ENCODE measurements at regions not wholly inside any gene's neighbourhood (a gene's known extent, or its start where the extent isn't known, plus 50 kb on each side); places are given as distances from the start of the nearest gene placed in this dataset.

DNA sequence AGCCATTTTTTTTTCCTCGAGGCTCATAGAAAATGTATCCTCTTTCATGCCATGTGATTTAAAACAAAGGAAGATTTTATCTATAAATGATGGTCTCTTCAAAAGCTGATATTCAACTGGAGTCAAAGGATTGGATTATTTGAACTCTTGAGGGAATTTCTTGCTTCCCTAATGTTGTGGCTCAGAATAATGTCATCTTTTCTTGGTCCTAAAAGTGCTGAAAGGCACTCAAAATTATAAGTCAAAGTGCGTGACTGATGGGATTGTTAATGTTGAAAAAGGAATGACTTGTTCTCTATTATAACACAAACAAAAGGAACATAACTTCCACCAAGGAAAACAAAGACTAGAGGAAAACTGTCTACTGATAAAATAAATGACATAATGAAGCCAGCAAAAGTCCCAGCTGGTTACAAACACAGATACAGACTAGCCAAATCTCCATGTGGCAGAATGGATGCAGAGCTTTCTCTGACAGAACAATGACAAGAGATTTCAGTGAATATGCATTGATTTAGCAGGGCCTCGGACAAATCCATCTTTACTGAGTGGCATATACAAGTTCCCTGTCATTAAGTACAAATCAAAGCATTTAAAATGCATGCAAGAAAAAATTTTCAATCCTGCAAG, 552.6 kb downstream of the GBA3 start:
- no peak for DNase-seq (ENCODE audit: low read depth)

DNA sequence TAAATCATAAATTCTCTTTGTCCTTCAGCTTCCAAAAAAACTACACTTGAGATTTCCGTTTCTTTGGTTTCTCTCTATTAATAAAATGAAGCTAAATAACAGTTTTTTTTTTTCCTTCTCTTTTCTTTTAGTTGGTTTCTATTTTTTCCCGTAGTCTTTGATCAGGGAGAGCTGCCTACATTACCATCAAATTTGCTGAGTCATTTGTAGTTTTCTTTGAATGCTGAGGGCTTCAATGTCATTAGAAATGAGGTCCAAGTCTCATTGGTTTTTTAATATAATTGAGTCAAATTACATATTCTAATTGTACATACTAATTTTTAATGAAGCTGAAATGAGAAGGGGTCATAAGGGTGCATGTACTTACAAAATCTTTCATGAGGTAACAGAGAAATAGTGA, 550.2 kb downstream of the GBA3 start:
- no peak for DNase-seq (ENCODE audit: low read depth)

- DNase-seq (ENCODE audit: low read depth): no peak
These were observed 548.7 kb downstream of the GBA3 start for GRCh38 chr4:23241408-23241807.

DNA sequence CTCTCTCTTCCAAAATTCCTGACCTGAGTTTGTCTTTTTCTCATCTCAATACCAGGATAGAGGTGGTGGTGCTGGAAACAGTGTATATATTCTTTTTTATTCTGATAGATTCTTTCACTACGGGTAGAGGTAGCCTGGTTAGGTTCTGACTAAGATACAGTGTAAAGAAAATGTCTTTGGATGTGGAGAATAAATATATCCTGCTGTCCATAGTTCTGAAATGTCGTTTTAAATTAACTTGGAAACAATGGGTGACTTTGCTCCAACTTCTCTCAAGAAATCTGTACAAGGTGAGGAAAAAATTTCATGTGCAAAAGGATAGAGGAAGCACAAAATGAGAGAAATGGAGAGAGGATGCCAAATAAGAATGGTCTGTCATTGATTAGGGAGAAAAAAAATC, 546.1 kb downstream of the GBA3 start:
- DNase-seq (ENCODE audit: low read depth): no peak

DNA sequence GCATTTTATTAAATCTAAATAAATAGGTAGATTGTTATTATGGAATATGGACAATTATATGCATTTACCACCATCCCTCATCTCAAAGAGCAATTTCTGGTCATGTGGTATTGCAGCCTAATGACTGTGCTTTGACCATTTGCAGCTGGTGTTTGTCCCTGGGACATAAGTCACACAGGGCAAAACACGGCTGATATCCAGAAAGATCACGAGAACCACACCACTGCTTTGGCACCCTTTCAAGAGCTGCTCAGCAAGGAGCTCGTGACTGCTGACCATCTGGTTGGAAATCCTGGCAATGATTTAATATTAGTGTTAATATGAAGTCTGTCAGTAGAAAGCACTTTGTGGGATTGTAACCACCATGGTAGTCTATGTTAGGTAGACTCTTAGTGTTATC, 545.0 kb downstream of the GBA3 start:
- peak; percentile 86 for DNase-seq (ENCODE audit: low read depth)

DNA sequence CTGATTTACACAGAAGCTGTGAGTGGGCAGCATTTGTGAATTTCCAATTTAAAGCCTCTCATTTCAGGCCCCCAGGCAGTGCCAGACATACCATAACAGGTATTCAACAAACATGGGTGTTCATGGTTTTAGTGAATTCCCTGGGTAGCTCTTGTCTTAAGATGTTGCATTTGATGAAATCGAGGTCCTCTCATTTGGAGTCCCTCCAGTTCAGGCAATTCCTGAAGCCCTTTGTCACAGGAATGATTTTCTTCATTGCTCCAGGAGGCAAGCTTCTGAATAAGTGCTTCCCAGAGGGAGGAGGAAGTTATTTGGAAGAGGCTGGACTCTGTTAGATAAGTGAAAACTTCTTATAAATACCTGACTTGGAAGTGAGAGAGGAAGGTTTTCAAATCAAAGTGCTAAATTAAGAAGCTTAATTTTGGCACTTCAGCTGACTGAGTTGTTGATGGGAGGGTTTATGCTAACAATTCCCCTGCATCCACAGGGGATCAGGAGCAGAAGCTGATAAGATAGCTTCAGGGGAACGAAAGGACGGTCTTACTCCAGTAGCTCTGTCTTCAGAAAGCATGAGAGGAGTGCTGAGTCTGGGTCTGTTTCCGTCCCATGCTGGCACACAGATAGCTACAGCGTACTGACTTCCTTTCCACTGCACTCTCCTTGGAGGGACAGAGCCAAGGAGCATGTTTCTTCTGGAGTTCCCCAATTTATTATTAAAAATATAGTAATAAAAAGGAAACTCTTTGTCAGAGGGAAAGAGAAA, 543.1 kb downstream of the GBA3 start:
- peak; percentile 57 for DNase-seq (ENCODE audit: low read depth)

GRCh38 chr4:23234716-23235115, 542.0 kb downstream of the GBA3 start:
- DNase-seq (ENCODE audit: low read depth): peak; percentile 83

- no peak for DNase-seq (ENCODE audit: low read depth)
These were observed 541.3 kb downstream of the GBA3 start for GRCh38 chr4:23234018-23234417.

DNA sequence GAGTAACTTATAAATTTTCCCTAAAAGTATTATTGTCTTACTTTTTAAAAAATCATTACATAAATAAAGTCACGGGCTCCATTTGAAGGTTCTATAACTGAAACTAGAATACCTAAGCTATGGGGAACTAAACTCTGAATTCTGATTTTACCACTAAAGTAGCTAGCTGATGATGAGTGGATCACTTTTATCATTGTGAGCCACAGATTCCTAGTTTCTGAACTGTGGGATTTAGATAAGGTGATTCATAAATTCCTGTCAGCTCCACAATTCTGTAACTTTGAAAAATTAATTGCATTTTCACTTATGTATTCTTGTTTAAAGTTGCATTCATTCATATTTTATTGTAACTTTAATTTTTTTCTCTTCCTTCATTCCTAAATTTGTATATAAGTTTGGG, 540.9 kb downstream of the GBA3 start:
- DNase-seq (ENCODE audit: low read depth): no peak

GRCh38 chr4:23232987-23233386, 540.2 kb downstream of the GBA3 start:
- DNase-seq (ENCODE audit: low read depth): peak; percentile 78

GRCh38 chr4:23225564-23225963, 532.8 kb downstream of the GBA3 start:
- no peak for DNase-seq (ENCODE audit: low read depth)

DNA sequence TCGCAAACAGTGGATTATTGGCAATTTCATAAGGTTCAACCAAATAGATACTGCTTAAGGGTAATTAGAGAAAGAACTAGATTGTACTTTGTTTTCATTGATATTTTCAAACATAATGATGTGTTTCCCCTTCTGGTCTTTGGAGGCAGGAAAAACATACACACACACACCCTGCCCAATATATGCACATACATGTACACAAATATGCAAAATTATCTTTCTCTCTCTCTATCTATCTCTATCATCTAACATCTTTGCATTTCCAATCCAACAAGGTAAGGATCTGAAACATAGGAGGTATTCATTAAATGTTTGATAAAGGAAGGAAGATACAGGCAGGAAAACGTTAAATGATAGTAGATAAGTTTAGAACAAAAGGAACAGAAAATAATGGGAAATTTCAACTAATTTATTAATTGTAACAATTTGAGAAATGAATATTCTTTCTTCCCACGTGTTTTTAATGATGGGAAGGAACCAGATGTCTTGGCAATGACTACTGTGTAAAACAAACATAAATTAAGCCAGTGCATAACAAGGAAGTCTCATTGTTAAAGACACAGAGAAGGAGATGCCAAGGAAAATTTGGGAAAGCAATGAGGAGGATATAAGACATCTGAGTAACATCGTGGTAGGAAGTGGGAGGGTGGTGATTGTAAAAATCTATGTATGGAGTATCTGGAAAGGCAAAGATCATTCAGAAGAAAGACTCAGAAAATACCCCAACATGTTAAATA, 532.1 kb downstream of the GBA3 start:
- no peak for DNase-seq (ENCODE audit: low read depth)

DNA sequence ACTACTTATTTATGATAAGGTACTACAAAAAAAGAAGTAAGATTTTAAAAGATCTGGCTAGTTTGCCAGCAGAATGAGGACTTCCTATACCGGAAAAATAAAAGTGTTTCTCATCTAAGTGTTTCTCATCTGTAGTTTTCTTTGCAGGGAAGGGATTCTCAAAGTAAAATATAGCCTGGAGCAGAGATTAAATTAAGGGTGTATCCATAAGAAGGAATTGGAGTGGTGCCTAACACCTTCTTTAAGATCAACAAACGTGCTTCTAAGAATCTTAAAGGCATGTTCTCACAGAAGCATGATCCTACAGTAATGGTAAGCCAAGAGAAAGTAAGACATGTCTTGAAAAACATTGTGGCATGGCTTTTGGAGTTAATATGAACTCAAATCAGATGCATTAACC, 528.2 kb downstream of the GBA3 start:
- no peak for DNase-seq (ENCODE audit: low read depth)

GRCh38 chr4:23219779-23220408, 527.2 kb downstream of the GBA3 start:
- DNase-seq (ENCODE audit: low read depth): no peak

GRCh38 chr4:23213198-23213597, 520.5 kb downstream of the GBA3 start:
- DNase-seq (ENCODE audit: low read depth): no peak

DNA sequence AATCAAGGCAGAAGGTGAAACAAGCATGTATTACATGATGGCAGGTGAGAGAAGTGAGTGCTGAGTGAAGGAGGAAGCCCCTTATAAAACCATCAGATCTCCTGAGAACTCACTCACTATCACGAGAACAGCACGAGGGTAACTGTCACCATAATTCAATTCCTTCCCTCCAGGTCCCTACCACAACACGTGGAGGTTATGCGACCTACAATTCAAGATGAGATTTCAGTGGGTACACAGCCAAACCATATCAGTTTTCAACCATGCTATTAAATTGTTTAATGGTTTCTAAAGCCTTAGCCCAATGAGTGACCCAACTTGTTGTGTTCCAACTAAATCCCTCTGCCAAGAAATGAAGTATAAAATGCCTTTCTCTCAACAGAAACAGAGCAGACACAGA, 519.8 kb downstream of the GBA3 start:
- no peak for DNase-seq (ENCODE audit: low read depth)

DNA sequence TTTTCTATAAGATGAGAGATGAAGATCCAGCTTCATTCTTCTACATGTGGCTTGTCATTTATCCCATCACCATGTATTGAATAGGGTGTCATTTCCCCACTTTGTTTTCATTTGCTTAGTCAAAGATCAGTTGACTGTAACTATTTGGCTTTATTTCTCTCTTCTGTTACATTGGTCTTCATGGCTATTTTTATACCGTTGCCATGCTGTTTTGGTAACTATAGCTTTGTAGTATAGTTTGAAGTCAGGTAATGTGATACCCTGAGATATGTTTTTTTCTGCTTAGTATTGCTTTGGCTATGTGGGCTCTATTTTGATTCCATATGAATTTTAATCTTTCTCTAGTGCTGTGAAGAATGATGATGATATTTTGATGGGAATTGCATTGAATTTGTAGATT, 514.3 kb downstream of the GBA3 start:
- no peak for DNase-seq (ENCODE audit: low read depth)

DNA sequence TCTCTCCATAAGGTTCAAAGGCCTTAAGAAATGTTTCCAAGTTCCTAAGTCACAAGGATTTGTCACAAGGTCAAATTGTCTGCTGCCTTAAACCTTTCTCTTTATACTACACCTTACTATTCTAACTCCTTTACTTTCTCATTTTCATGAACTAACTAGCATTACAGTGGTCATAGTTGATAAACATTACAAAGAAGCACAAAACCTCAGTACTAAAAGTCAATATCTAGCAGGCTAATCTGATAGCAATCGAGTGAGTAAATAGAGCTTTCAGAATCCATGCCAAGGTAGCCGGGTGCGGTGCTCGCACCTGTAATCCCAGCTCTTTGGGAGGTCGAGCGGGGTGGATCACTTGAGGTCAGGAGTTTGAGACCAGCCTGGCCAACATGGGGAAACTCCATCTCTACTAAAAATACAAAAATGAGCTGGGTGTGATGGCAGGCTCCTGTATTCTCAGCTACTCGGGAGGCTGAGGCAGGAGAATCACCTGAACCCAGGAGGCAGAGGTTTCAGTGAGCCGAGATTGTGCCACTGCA, 510.0 kb downstream of the GBA3 start:
- no peak for DNase-seq (ENCODE audit: low read depth)

DNA sequence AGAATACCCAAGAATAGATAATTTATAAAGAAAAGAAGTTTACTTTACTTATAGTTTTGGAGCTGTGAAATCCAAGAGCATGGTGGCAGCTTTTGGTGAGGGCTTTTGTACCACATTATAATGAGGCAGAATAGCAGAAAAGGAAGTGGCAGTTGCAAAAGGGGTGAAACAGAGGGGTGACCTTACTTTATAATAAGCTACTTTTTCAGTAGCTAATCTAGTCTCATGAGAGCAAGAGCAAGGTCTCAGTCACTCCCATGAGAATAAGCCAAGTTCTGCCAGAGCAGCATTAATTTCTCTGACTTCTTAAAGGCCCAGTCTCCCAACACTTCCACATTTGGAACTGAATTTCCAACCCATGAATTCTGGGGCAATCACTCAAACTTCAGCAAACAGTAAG, 502.0 kb downstream of the GBA3 start:
- no peak for DNase-seq (ENCODE audit: low read depth)

DNA sequence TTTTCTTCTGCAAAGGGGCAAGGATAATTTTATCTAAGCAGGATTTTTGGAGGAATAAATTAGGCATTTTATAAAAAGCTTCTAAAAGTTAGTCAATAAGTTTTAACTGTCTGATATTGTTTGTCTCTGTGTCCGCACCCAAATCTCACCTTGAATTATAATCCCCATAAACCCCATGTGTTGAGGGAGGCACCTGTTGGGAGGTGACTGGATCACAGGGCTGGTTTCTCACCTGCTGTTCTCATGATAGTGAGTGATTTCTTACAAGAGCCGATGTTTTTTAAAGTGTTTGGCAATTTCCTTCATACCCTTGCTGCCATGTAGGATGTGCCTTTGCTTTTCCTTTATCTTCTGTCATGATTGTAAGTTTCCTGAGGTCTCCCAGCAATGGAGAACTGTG, 481.4 kb downstream of the GBA3 start:
- DNase-seq (ENCODE audit: low read depth): no peak

GRCh38 chr4:23171976-23172375, 479.2 kb downstream of the GBA3 start:
- DNase-seq (ENCODE audit: low read depth): peak; percentile 11

- DNase-seq (ENCODE audit: low read depth): no peak
These were observed 477.0 kb downstream of the GBA3 start for GRCh38 chr4:23169608-23170311.
